SK-N-DZ (cell line): ENCODE measurements at regions not wholly inside any gene's neighbourhood (a gene's known extent, or its start where the extent isn't known, plus 50 kb on each side); places are given as distances from the start of the nearest gene placed in this dataset.

Source experiments
- DNase-seq: peaks from one replicate; pipeline ENCODE4 v3.0.0-alpha.2; 2015; ENCODE audit warnings: low spot score

- no peak for DNase-seq
Observed at GRCh38 chr2:41576423-41576822, 471.4 kb upstream of the PKDCC start.

DNA sequence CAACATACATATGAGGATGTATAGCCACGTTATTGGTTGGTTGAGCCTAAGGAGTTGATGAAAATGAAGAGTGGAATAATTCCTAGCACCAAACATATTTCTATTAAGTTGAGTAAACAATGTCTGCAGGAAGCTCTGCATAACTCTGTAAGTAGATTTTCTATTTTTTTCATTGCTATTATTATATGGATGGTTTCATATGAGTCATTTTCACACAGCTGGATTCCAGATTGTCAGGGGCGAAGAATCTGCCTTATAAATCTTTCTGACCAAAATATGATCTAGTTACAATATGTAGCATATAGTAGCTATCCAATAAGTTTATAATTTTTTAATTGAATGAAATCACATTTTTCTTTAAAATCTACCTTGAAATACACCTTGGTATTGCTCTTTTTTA is 468.0 kb upstream of the PKDCC start:
- no peak for DNase-seq

GRCh38 chr2:41580806-41581205 is 467.0 kb upstream of the PKDCC start:
- no peak for DNase-seq

GRCh38 chr2:41595240-41595639 is 452.6 kb upstream of the PKDCC start:
- DNase-seq: no peak

DNA sequence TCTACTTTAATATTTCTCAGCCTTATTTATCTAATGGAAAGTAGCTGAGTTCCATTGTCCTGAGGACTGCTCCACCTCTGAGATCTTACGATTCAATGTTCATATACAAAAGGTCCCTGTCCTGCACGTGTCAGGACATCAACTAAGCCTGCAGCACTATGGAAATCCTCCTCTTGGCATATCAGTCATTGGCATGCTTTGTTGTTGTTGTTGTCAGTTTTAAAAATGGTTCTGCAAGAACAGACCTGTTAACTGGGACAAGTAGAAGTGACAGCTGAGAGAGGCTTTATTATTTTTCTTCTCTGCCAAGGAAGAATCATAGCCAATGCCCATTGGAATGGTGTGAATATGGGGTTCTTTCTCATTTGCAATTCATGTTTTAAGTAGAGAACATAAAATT is 450.1 kb upstream of the PKDCC start:
- no peak for DNase-seq

DNA sequence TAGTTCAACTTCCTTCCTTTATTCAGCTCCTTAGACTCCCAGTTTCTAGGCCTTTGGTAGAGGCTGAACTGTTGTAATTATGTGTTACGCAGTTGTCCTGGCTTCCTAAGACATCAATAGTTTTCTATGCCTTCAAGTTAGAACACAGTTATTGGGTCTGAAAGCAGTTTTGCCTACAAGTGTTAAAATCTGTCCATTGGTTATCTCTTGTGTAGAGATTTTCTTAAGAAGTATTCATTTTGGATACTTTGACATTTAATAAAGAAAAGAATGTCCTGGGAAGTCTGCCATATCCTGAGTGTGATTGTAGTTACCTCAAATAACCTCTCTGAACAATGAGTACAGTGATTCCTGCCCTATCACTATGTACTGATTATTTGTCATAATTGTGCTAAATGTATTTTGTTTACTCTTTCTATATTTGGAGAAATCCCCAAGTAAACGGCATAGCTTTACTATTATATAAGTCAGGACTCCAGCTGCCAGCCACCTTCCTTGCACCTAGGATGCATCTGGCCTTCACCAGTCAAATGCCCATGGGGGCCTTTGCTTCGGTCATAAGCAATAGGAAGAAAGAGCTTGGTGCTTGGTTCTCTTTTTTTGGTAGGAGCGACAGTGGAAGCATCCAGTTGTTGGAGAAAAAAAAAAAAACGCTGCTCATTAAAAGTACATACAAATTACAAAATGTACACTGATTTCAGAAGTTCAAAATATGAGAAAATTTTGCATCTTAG is 449.5 kb upstream of the PKDCC start:
- no peak for DNase-seq

- no peak for DNase-seq
Observed at GRCh38 chr2:41600460-41600859, 447.4 kb upstream of the PKDCC start.

DNA sequence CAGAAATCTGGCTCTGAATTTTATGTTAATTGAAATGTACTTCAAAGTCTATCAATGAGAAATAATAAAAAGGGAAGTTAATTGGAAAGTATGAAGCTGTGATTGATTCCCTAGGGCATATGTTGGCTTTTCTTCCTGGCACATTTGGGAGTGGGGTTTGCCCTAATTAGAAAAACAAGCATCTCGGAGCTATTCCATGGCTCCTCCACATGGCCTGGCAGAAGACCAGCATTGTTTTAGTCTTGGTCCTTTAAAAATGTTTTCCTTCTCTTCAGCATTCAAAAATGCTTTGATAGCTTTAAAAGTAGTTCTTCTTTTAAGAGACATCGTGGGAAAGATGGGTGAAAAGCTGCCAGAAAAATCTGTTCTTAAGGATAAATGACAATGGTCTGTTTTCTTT is 445.5 kb upstream of the PKDCC start:
- no peak for DNase-seq

DNA sequence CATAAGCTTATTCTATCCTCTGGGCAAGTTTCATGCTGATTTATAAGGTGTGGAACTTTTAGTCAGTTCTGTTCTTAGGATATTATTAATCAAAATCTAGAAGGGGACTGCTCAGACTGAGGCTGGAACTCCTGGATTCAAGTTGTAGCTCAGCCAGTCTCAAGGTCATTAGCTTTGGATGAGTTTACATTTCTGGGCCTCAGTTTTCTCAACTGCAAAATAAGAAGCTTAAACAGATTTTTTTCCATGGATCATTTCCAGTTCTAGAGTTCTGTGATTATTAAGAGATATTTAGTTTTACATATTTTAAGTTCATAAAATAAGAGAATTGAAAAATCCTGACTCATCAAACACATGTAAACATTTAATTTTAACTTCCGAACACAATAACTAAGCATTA is 442.5 kb upstream of the PKDCC start:
- DNase-seq: no peak

DNA sequence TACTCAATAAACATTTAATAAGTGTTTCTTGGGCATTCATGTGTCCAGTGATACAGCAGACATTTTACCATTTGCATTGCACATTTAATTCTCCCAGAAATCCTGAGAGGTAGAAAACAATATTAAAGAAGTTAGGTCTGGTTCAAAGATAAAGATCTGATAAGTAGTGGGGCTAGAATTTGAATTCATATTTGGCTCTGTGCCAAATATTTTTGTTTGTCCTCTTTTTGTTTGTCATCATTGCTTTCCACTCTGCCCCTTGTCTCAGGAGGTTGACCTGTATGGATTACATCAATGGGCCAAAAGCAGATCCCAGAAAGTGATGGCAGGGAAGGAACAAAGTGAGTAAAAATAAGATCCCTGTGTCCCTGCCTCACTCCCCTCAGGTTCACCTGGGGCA is 441.9 kb upstream of the PKDCC start:
- no peak for DNase-seq

DNA sequence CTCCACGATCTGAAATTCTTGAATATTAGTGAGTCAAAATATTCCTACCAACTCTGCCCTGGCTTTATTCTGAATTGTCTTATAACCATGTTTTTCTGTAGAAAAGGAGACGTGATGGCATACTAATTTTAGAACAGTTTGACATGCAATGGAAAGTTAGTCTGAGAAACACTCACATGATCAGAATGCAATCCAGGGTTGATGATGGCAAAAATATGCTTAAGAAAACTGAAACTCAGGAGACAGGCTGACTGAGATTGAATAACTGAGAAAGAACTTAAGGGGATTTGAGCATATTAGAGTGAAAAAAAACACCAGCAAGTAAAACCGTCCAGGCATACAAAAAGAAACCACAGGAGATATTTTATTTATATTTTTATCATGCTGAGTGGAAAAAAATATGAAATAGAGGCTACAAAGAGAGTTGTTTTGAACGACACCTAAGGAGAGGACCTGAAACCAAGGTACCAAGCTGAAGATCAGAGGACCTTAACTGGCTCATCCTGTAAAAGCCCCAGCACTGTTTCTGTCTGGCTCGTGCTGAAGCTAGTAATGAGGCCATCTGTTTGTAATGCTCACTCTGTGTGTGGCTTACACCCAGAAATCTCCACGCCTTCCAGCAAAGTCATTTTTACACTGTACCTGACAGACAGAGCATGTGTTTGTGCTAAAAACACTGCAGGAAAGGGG is 437.2 kb upstream of the PKDCC start:
- DNase-seq: no peak

DNA sequence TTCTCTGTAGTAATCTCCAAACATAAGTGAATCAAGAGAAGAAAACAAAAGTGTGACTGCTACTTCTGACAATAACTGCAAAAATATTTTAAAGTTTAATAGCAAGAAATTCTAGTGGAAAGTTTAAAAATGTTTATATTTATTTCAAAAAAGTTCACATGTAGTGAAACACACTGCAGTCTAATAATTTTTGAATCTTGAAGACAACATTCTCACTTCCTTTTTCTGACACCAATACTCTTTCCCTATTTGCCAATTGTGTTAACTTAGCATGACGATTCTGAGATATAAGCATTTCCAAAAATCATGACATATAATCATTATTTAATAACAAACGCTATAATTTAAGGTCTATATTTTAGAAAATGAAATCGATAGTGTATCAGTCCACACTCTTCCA is 429.1 kb upstream of the PKDCC start:
- no peak for DNase-seq

DNA sequence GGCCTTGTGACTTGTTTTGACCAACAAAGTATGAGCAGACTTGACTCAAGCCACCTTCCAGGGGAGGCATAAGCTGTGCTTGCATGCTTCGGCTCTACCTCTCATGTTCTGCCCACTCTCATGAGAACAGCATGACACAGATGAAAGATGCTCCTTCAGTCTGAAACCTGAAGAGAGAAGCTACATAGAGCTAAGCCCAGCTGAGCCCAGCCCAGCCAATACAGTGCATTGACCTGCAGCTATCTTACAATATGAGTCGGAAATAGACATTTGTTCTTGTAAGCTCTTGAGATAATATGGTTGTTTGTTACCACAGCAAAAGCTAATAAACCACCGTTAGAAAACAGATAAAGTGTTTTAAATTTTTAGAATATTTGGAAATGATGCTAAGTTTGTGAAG is 426.7 kb upstream of the PKDCC start:
- no peak for DNase-seq

DNA sequence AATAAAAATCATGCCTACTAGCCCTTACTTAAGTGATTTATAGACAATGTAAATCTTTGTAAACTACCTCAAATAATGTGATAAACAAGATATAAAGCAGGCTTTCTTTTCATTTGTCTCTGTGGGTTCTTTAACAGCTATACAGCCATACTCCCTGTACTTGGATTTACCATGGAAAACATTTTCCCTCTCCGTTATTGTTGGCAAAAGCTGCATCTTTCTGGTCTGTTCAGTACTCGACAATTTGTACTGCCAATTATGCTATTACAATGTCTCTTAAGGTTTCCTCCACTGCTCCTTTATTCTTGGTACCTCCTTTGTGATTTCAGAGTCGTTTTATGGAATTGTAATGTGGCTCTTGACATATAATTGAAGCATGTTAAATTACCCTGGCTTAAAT is 426.3 kb upstream of the PKDCC start:
- no peak for DNase-seq

DNA sequence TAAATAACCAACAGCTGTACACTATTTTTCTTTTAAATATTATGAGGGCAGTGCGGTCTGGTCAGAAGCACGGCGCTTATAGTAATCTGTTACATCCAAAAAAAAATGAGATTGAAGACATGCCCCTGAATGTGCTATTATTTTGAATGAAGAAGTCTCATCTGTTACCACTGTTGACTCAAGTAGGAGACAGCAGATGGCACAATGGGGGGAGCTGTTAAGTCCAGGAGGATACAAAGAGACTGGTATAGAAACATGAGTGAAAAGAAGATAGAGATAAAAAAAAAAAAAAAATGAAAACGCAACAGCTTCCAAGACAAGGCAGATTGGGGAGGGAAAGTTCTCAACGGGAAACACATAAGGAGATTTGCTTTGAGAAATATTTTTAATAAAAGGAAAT is 425.5 kb upstream of the PKDCC start:
- DNase-seq: no peak

GRCh38 chr2:41626936-41627335 is 420.9 kb upstream of the PKDCC start:
- no peak for DNase-seq

DNA sequence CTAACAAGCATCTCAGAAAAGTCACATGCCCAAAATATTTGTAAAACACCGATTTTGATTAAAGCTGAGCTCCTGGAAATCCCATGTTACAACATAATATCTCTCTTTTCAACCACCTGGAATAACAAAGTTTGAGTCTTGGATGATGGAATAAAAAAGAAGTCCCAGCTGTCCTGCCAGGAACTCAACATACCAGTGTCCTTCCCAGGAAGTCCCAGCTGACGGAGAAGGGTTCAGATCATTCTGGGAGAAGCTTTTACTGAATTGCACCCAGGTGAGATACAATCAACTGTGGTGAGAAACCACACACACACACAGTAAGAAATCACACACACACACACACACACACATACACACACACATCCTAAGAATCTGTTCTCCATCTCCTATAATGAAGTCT is 413.1 kb upstream of the PKDCC start:
- no peak for DNase-seq

- DNase-seq: no peak
Observed at GRCh38 chr2:41644936-41645335, 402.9 kb upstream of the PKDCC start.

DNA sequence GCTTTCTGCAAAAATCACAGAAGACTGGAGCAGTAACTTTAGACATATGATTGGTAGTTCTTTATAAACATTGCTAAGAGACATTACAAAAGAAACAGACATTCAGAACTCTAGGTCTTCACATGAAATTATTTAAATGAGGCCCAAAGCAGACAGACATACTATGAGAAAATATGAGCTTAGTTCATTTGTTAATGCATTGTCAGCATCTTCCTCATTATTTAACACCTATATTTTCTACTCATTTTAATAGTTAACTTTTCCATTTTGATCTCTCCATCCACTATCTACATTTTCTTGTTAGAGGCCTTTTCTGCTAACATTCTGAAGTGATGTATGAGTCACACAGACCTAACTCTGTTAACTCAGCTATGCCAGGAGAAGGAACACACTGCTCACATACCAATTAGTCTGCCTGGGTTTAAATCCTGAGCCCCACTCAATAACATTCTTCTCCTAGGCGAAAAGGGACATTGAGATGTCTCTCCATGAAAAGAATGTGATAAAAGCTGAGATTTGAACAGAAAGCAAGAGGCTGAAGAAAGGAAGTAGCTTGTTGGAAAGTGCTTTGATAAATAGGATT is 400.3 kb upstream of the PKDCC start:
- DNase-seq: no peak

- no peak for DNase-seq
Observed at GRCh38 chr2:41657226-41657625, 390.6 kb upstream of the PKDCC start.

- no peak for DNase-seq
Observed at GRCh38 chr2:41659758-41660157, 388.1 kb upstream of the PKDCC start.

GRCh38 chr2:41662461-41662860 is 385.4 kb upstream of the PKDCC start:
- DNase-seq: no peak

DNA sequence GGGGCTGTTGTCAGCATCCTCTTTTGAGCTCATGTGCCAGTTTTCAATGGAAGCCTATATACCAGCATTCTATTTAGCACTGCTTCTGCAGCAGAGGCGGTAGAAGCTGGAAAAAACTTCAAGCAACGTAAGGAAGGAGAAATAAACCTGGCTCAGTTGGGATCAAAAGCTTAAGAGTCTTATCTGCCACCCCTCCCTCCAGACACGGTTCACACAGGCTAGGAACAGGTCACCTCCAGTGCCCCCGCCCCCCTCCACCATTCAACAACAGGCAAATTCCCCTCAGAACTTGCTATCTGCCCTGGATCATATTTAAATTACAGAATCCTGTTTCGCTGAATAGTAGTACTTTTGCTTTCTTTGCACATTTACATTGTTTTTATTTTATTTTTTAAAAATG is 384.8 kb upstream of the PKDCC start:
- no peak for DNase-seq
